H9 (cell line): ENCODE measurements at regions not wholly inside any gene's neighbourhood (a gene's known extent, or its start where the extent isn't known, plus 50 kb on each side); places are given as distances from the start of the nearest gene placed in this dataset.

ENCODE experiments used
- DNase-seq: peaks from one replicate; pipeline ENCODE4 v3.0.0-alpha.2; 2017
- H2AFZ ChIP-seq: one replicate; pipeline ENCODE4 v1.6.1; 2013; ENCODE audit warnings: mild to moderate bottlenecking, low read length, control low read depth, moderate library complexity
- H2AK5ac ChIP-seq: 2 replicates; pipeline ENCODE4 v1.6.1; 2013; ENCODE audit warnings: low read length, control low read depth, mixed read lengths; ENCODE audit not compliant: insufficient read length
- H2BK120ac ChIP-seq: one replicate; pipeline ENCODE4 v1.6.1; 2013; ENCODE audit warnings: low read depth, mild to moderate bottlenecking, low read length, control low read depth, inconsistent platforms; ENCODE audit not compliant: poor library complexity, severe bottlenecking
- H2BK12ac ChIP-seq: 2 replicates; pipeline ENCODE4 v1.6.1; 2013; ENCODE audit warnings: low read length, control low read depth, mixed read lengths, low read depth; ENCODE audit not compliant: insufficient read length
- H2BK15ac ChIP-seq: 2 replicates; pipeline ENCODE4 v1.6.1; 2013; ENCODE audit warnings: low read depth, low read length, control low read depth
- H2BK20ac ChIP-seq: one replicate; pipeline ENCODE4 v1.6.1; 2013; ENCODE audit warnings: low read depth, mild to moderate bottlenecking, low read length, control low read depth, inconsistent platforms; ENCODE audit not compliant: poor library complexity, severe bottlenecking
- H2BK5ac ChIP-seq: 2 replicates; pipeline ENCODE4 v1.6.1; 2013; ENCODE audit warnings: low read length, control low read depth, mixed read lengths; ENCODE audit not compliant: insufficient read length
- H3K14ac ChIP-seq: 2 replicates; pipeline ENCODE4 v1.6.1; 2013; ENCODE audit warnings: low read length, control low read depth; ENCODE audit not compliant: insufficient read depth
- H3K18ac ChIP-seq: 2 replicates; pipeline ENCODE4 v1.6.1; 2013; ENCODE audit warnings: low read depth, mild to moderate bottlenecking, mixed read lengths, low read length, control low read depth; ENCODE audit not compliant: insufficient read length
- H3K23ac ChIP-seq: 2 replicates; pipeline ENCODE4 v1.6.1; 2013; ENCODE audit warnings: low read length, control low read depth, mixed read lengths, low read depth; ENCODE audit not compliant: insufficient read length
- H3K23me2 ChIP-seq: 2 replicates; pipeline ENCODE4 v1.6.1; 2013; ENCODE audit warnings: low read depth, mild to moderate bottlenecking, mixed read lengths, low read length, control low read depth; ENCODE audit not compliant: insufficient read length, poor library complexity, severe bottlenecking
- H3K27ac ChIP-seq: 2 replicates; pipeline ENCODE4 v1.5.1; 2013; ENCODE audit warnings: low read length, control low read depth, mixed read lengths, low read depth; ENCODE audit not compliant: insufficient read length
- H3K27me3 ChIP-seq: 2 replicates; pipeline ENCODE4 v1.6.1; 2013; ENCODE audit warnings: low read length, control low read depth, inconsistent platforms; ENCODE audit not compliant: insufficient read depth
- H3K4ac ChIP-seq: 2 replicates; pipeline ENCODE4 v1.6.1; 2013; ENCODE audit warnings: low read depth, mild to moderate bottlenecking, control low read depth, inconsistent platforms, low read length, moderate library complexity
- H3K4me1 ChIP-seq: 2 replicates; pipeline ENCODE4 v1.6.1; 2013; ENCODE audit warnings: low read length, control low read depth, inconsistent platforms; ENCODE audit not compliant: insufficient read depth
- H3K4me2 ChIP-seq: 2 replicates; pipeline ENCODE4 v1.6.1; 2013; ENCODE audit warnings: low read length, control low read depth, mixed read lengths; ENCODE audit not compliant: insufficient read length, insufficient read depth
- H3K56ac ChIP-seq: 2 replicates; pipeline ENCODE4 v1.6.1; 2013; ENCODE audit warnings: low read depth, mild to moderate bottlenecking, mixed read lengths, low read length, control low read depth; ENCODE audit not compliant: insufficient read length
- H3K79me1 ChIP-seq: 2 replicates; pipeline ENCODE4 v1.6.1; 2013; ENCODE audit warnings: low read depth, mild to moderate bottlenecking, moderate library complexity, low read length, control low read depth, inconsistent platforms; ENCODE audit not compliant: insufficient read depth, poor library complexity, severe bottlenecking
- H3K79me2 ChIP-seq: 2 replicates; pipeline ENCODE4 v1.6.1; 2013; ENCODE audit warnings: low read length, control low read depth, inconsistent platforms; ENCODE audit not compliant: insufficient read depth
- H3K9ac ChIP-seq: 2 replicates; pipeline ENCODE4 v1.6.1; 2013; ENCODE audit warnings: low read length, control low read depth, mixed read lengths; ENCODE audit not compliant: insufficient read length; ENCODE audit errors: extremely low read depth
- H3K9me3 ChIP-seq: one replicate; pipeline ENCODE4 v1.6.1; 2013; ENCODE audit warnings: low read depth, low read length, inconsistent platforms; ENCODE audit not compliant: control insufficient read depth
- H3T11ph ChIP-seq: one replicate; pipeline ENCODE4 v1.6.1; 2013; ENCODE audit warnings: mild to moderate bottlenecking, low read length, control low read depth, inconsistent platforms
- H4K20me1 ChIP-seq: one replicate; pipeline ENCODE4 v1.6.1; 2013; ENCODE audit not compliant: control insufficient read depth, insufficient read length, insufficient read depth
- H4K5ac ChIP-seq: 2 replicates; pipeline ENCODE4 v1.6.1; 2013; ENCODE audit warnings: low read depth, mild to moderate bottlenecking, mixed read lengths, low read length, control low read depth; ENCODE audit not compliant: insufficient read length
- H4K8ac ChIP-seq: replicated peaks from 2 replicates; pipeline ENCODE4 v1.6.1; 2013; ENCODE audit warnings: low read length, control low read depth, mixed read lengths, low read depth; ENCODE audit not compliant: insufficient read length
- H4K91ac ChIP-seq: 2 replicates; pipeline ENCODE4 v1.6.1; 2013; ENCODE audit warnings: low read depth, mild to moderate bottlenecking, moderate library complexity, mixed read lengths, low read length, control low read depth; ENCODE audit not compliant: insufficient read length
- H3K27ac Mint-ChIP-seq, 3 experiments: 2 replicates in 2 of 3; 3 replicates in 1 of 3; pipeline ENCODE4 v1.8.0; 2020 to 2021; ENCODE audit warnings: mixed read lengths in 3 of 3, mild to moderate bottlenecking in 1 of 3, moderate library complexity in 1 of 3
- H3K27me3 Mint-ChIP-seq: 2 replicates; pipeline ENCODE4 v1.8.0; 2021; ENCODE audit warnings: low read depth, mild to moderate bottlenecking, moderate library complexity, mixed read lengths
- H3K36me3 Mint-ChIP-seq, 3 experiments: 2 replicates in 2 of 3; 3 replicates in 1 of 3; pipeline ENCODE4 v1.8.0; 2020 to 2021; ENCODE audit warnings: low read depth in 3 of 3, mixed read lengths in 3 of 3; ENCODE audit not compliant: insufficient read depth in 1 of 3
- H3K4me1 Mint-ChIP-seq, 2 experiments: 2 replicates each; pipeline ENCODE4 v1.8.0; 2020; ENCODE audit warnings: mixed read lengths in 2 of 2
- H3K4me3 Mint-ChIP-seq, 2 experiments: 2 replicates in 1 of 2; 3 replicates in 1 of 2; pipeline ENCODE4 v1.8.0; 2020 to 2021; ENCODE audit warnings: mild to moderate bottlenecking in 2 of 2, mixed read lengths in 2 of 2, moderate library complexity in 1 of 2
- H3K9me3 Mint-ChIP-seq, 2 experiments: 2 replicates in 1 of 2; 3 replicates in 1 of 2; pipeline ENCODE4 v1.8.0; 2020; ENCODE audit warnings: mild to moderate bottlenecking in 2 of 2, mixed read lengths in 2 of 2, moderate library complexity in 1 of 2
- CTCF ChIP-seq: fragments of 200-600 bp; sonication (generic); conservative IDR thresholded peaks from 3 replicates; pipeline ENCODE4 v1.8.0; 2021; ENCODE audit warnings: antibody characterized with exemption, mild to moderate bottlenecking
- WGBS: extraction: QIAGEN DNeasy Blood & Tissue Kit; methylation state at CpG from one replicate; pipeline ENCODE4 v1.1.7; 2013; ENCODE audit warnings: missing lambda C conversion rate, low lambda C conversion rate, mixed read lengths; ENCODE audit not compliant: insufficient read length; ENCODE audit errors: extremely low coverage; 5-methylcytosine and 5-hydroxymethylcytosine counted together

- Mint-ChIP-seq H3K27ac (peak overlapping the region in 2 of 3 experiments; percentile 5 to 65; a peak in 2 of 7 replicates), H3K4me1 (peaks cover 0 to 7% of the 10 kb centered on the region in 2 experiments; a peak in 2 of 4 replicates)
Measured at GRCh38 chr14:34251662-34252061, 210.4 kb downstream of the SPTSSA start.

More at GRCh38 chr14:34251662-34252061, 210.4 kb downstream of the SPTSSA start:
- no peak for TF ChIP-seq CTCF
- Histone ChIP-seq H4K8ac (no peak overlapping the region), H3K4me1 (no peaks in the 10 kb centered on the region; the same call in 1 of the 2 replicates), H3K27me3 (no peaks in the 10 kb centered on the region), H3K9ac (no peak overlapping the region), H3K23ac (no peak overlapping the region), H3K79me2 (no peaks in the 10 kb centered on the region), H2BK120ac (no peak overlapping the region), H3K9me3 (no peaks in the 10 kb centered on the region), H3K23me2 (no peaks in the 10 kb centered on the region), H4K5ac (no peak overlapping the region), H3K79me1 (no peaks in the 10 kb centered on the region), H3T11ph (no peak overlapping the region), H3K18ac (no peak overlapping the region), H2AK5ac (no peak overlapping the region), H3K56ac (no peak overlapping the region), H4K91ac (no peak overlapping the region), H2BK12ac (no peak overlapping the region), H2BK15ac (no peak overlapping the region), H4K20me1 (no peaks in the 10 kb centered on the region), H3K4ac (no peak overlapping the region), H2AFZ (no peak overlapping the region), H3K14ac (no peak overlapping the region), H2BK5ac (no peak overlapping the region), H3K4me2 (no peak overlapping the region), H2BK20ac (no peak overlapping the region), H3K27ac (no peak overlapping the region)
- Mint-ChIP-seq H3K9me3 (no peaks in the 10 kb centered on the region), H3K27me3 (no peaks in the 10 kb centered on the region), H3K36me3 (no peaks in the 10 kb centered on the region), H3K4me3 (no peak overlapping the region)
- no peak for DNase-seq
- WGBS, result no CpG with 5 or more reads among the region's 6 CpGs
